GM10266 (cell line): ENCODE measurements at regions not wholly inside any gene's neighbourhood (a gene's known extent, or its start where the extent isn't known, plus 50 kb on each side); places are given as distances from the start of the nearest gene placed in this dataset.

Experiments
- DNase-seq: peaks from one replicate; pipeline ENCODE4 v3.0.0; 2012; ENCODE audit errors: extremely low spot score
- CTCF ChIP-seq: IDR thresholded peaks from 2 replicates; pipeline ENCODE4 v1.5.1; 2012; ENCODE audit warnings: mild to moderate bottlenecking, low read depth; ENCODE audit not compliant: control insufficient read depth, insufficient read depth; ENCODE audit errors: missing control alignments

GRCh38 chr9:96080364-96080763 lies 204.9 kb downstream of the ERCC6L2 start:
- TF ChIP-seq CTCF: no peak
- no peak for DNase-seq

GRCh38 chr9:96079779-96080178 lies 204.3 kb downstream of the ERCC6L2 start:
- TF ChIP-seq CTCF: no peak
- DNase-seq: no peak

GRCh38 chr9:96078897-96079490 lies 203.5 kb downstream of the ERCC6L2 start:
- DNase-seq: no peak
- no peak for TF ChIP-seq CTCF

- no peak for TF ChIP-seq CTCF
- no peak for DNase-seq
Observed at GRCh38 chr9:96075757-96076156, 200.3 kb downstream of the ERCC6L2 start.

GRCh38 chr9:96075111-96075510 lies 199.6 kb downstream of the ERCC6L2 start:
- TF ChIP-seq CTCF: no peak
- DNase-seq: no peak

- TF ChIP-seq CTCF: no peak
- DNase-seq: no peak
Observed at GRCh38 chr9:96073531-96074480, 198.3 kb downstream of the ERCC6L2 start.

- no peak for DNase-seq
- no peak for TF ChIP-seq CTCF
Observed at GRCh38 chr9:96072930-96073329, 197.4 kb downstream of the ERCC6L2 start.
